ENCODE measurements at regions not wholly inside any gene's neighbourhood (a gene's known extent, or its start where the extent isn't known, plus 50 kb on each side); places are given as distances from the start of the nearest gene placed in this dataset.

- TF ChIP-seq ZNF26 (tag by site-specific recombination; IDR thresholded peaks at IDR 0.05), result no peak
- no peak for TF ChIP-seq YY1 (tag by site-specific recombination; IDR thresholded peaks at IDR 0.05)
Observed at GRCh38 chr14:48944809-48945208, 641.4 kb downstream of the RPS29 start.
